ENCODE measurements at regions not wholly inside any gene's neighbourhood (a gene's known extent, or its start where the extent isn't known, plus 50 kb on each side); places are given as distances from the start of the nearest gene placed in this dataset.

DNA sequence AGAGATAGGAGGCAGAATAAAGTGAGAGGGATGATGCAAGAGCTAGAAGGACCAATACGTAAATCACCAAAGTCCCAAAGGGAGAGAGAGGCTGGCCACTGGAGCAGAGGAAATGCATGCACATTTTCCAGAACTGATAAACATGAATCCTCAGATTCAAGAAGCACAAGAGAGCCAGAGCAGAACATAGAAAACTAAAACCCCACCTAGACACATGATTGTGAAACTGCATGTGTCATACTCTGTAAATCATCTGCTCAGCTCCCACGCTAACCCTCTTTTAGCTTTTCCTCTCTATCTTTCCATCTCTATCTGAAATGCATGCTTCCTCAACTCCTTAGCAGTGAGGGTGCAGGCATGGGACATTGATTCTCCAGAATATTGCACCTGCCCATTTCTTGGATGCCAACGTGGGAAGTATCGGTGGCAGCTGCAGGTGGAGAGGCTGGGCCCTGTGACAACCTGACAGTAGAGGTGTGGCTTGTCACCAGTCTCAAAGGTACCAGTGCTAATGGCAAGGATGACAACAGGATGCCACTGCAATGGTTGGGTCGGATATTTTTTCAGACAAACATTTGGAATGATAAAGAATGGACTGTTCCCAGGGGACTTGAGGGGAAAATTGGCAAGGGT, 89.3 kb upstream of the OTOS start:
- intact Hi-C loops (cut with DNase I), result no loop called here
- DNase-seq (ENCODE audit: extremely low spot score), result no peak

DNA sequence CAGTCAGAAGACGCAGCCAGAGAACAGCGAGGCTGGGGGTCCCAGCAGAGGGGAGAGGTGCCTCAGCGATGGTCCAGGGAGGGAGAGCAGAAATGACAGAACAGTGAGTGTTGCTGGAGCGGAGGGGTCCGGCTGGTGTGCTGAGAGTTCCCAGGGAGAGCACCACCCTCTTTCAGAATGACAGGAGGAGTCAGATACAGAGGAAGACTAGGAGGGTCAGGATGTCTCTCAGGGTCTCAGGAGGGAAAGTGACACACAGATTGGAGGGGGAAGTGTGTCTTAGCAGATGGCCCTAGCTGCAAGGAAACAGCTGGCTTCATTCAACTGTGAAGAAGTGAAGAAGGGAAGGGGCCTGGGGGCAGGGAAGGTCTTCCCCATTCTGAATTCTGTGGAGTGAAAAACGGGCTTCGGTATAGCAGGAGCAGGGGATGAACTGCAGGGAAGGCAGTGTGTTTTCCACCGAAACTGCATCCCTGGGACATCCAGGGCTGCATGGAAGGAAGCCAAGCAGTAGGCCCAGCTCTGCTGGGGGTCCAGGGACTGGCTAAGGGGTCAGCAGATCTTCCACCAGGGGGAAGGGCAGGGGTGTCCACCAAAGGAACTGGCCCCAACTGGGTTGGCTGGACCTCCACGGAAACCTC, 90.0 kb upstream of the OTOS start:
- peaks cover 9 to 18% (median 17%) of the 10 kb centered on the region in 4 donors for H3K4me1 ChIP-seq
- DNase-seq (ENCODE audit: extremely low spot score), result no peak
- H3K4me3 ChIP-seq, result no peak overlapping the region
- intact Hi-C loops (cut with DNase I), result no loop called here
- no peak overlapping the region for H3K27ac ChIP-seq (replicated peaks in 1 of 4)
- H3K36me3 ChIP-seq, result no peaks in the 10 kb centered on the region
- H3K27me3 ChIP-seq, result peaks cover 0 to 33% (median 0%) of the 10 kb centered on the region in 4 donors
- TF ChIP-seq POLR2A (IDR thresholded peaks at IDR 0.05; ENCODE audit: low read depth), result no peak
- TF ChIP-seq EP300 (IDR thresholded peaks at IDR 0.05), result no peak
- TF ChIP-seq, protein P1, sequence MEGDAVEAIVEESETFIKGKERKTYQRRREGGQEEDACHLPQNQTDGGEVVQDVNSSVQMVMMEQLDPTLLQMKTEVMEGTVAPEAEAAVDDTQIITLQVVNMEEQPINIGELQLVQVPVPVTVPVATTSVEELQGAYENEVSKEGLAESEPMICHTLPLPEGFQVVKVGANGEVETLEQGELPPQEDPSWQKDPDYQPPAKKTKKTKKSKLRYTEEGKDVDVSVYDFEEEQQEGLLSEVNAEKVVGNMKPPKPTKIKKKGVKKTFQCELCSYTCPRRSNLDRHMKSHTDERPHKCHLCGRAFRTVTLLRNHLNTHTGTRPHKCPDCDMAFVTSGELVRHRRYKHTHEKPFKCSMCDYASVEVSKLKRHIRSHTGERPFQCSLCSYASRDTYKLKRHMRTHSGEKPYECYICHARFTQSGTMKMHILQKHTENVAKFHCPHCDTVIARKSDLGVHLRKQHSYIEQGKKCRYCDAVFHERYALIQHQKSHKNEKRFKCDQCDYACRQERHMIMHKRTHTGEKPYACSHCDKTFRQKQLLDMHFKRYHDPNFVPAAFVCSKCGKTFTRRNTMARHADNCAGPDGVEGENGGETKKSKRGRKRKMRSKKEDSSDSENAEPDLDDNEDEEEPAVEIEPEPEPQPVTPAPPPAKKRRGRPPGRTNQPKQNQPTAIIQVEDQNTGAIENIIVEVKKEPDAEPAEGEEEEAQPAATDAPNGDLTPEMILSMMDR (IDR thresholded peaks at IDR 0.05), result no peak
- TF ChIP-seq POLR2AphosphoS5 (IDR thresholded peaks at IDR 0.05), result no peak
- WGBS, result 64% methylated on average over 9 of the region's 9 CpGs
- peaks cover 0 to 19% (median 11%) of the 10 kb centered on the region in 4 donors for H3K9me3 ChIP-seq

More for the DNA sequence above, 89.3 kb upstream of the OTOS start:
- Histone ChIP-seq H3K27ac (replicated peaks in 1 of 4) (no peak overlapping the region), H3K27me3 (peaks cover 0 to 40% (median 0%) of the 10 kb centered on the region in 4 donors), H3K4me3 (no peak overlapping the region), H3K9me3 (peaks cover 0 to 19% (median 11%) of the 10 kb centered on the region in 4 donors), H3K4me1 (peaks cover 7 to 18% (median 17%) of the 10 kb centered on the region in 4 donors), H3K36me3 (no peaks in the 10 kb centered on the region)
- TF ChIP-seq EP300 (IDR thresholded peaks at IDR 0.05), result no peak
- TF ChIP-seq, protein P1 (IDR thresholded peaks at IDR 0.05), result no peak
- TF ChIP-seq POLR2A (IDR thresholded peaks at IDR 0.05; ENCODE audit: low read depth), result no peak
- TF ChIP-seq POLR2AphosphoS5 (IDR thresholded peaks at IDR 0.05), result no peak
- WGBS, result 84% methylated on average over 5 of the region's 5 CpGs

DNA sequence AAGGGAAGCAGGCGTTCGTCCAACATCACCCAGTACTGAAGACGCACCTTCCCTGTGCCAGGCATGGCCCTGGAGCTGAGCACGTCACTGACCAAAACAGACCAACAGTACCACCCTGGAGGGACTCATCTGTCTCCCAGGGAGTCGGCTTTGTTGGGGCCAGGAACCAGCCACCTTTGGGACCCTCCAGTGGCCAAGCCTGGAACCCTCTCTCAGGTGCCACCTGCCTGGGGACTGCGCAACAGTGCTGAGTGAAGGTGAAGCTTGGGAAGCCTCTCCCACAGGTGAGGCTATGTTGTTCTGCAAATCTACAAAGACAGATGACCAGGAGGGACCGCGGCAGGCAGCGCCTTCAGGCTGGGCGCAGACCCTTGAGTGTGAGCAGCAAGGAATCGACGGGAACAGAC, 91.4 kb upstream of the OTOS start:
- Histone ChIP-seq H3K4me1 (peaks cover 18 to 27% (median 20%) of the 10 kb centered on the region in 4 donors), H3K4me3 (no peak overlapping the region), H3K9me3 (peaks cover 0 to 19% (median 11%) of the 10 kb centered on the region in 4 donors), H3K36me3 (no peaks in the 10 kb centered on the region), H3K27me3 (peaks cover 0 to 20% (median 0%) of the 10 kb centered on the region in 4 donors), H3K27ac (replicated peaks in 1 of 4) (no peak overlapping the region)
- TF ChIP-seq POLR2A (IDR thresholded peaks at IDR 0.05; ENCODE audit: low read depth) (no peak), POLR2AphosphoS5 (IDR thresholded peaks at IDR 0.05) (no peak), EP300 (IDR thresholded peaks at IDR 0.05) (no peak)
- TF ChIP-seq, protein P1 (IDR thresholded peaks at IDR 0.05), result no peak
- WGBS, result 95% methylated on average over 4 of the region's 12 CpGs
- no peak for DNase-seq (ENCODE audit: extremely low spot score)
- intact Hi-C loops (cut with DNase I), result no loop called here

DNA sequence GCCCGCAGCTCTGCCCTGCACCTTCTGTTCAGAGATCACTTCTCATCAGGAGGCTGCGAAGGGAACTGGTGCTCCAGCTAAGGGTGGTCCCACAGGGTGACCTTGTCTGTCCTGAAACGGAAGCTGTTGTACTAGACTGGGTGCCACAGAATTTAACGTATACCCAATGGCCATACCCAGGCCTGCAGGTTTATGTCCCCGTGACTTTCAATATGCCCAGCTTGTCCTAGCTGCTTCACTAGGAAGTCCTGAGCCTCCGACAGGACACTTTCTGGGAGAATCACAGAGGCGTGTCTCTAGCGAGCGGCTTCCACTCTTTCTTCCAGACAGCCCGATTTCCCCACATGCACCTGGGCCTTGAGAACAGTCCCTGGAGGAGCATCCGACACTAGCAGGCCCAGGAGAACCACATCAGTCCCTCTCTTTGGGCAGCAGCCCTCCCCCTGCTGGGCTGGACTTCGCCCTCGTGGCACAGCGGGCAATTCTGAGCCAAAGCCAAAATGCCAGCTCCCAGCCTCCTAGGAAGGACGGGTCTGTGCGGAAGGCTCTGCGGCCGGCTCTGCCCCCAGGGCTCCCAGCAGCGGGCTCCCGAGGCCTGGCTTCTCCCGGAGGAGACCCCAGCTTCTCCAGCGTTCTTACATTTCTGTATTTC, 91.9 kb upstream of the OTOS start:
- WGBS, result 88% methylated on average over 12 of the region's 22 CpGs
- no peak overlapping the region for H3K4me3 ChIP-seq

More for the DNA sequence above, 91.9 kb upstream of the OTOS start:
- DNase-seq (ENCODE audit: extremely low spot score), result no peak
- Histone ChIP-seq H3K27me3 (peaks cover 0 to 14% (median 0%) of the 10 kb centered on the region in 4 donors), H3K36me3 (no peaks in the 10 kb centered on the region), H3K27ac (replicated peaks in 1 of 4) (peak overlapping the region in 3 of 4 donors; percentile 65 to 76 (median 74)), H3K9me3 (peaks cover 0 to 19% (median 11%) of the 10 kb centered on the region in 4 donors), H3K4me1 (peaks cover 20 to 33% (median 24%) of the 10 kb centered on the region in 4 donors)
- TF ChIP-seq, protein P1 (IDR thresholded peaks at IDR 0.05), result no peak
- TF ChIP-seq POLR2A (IDR thresholded peaks at IDR 0.05; ENCODE audit: low read depth) (no peak), EP300 (IDR thresholded peaks at IDR 0.05) (no peak), POLR2AphosphoS5 (IDR thresholded peaks at IDR 0.05) (no peak)
- intact Hi-C loops (cut with DNase I), result no loop called here
